ENCODE measurements at regions not wholly inside any gene's neighbourhood (a gene's known extent, or its start where the extent isn't known, plus 50 kb on each side); places are given as distances from the start of the nearest gene placed in this dataset.

GRCh38 chr11:119897576-119897975 is 168.6 kb upstream of the NECTIN1 start:
- no peak for TF ChIP-seq EZH2 (IDR thresholded peaks at IDR 0.05; ENCODE audit: insufficient read depth, poor library complexity, severe bottlenecking)
- no peak for TF ChIP-seq EZH2phosphoT487 (IDR thresholded peaks at IDR 0.05; ENCODE audit: insufficient read depth, low read depth)

Measured in GM23248 (cell line).